OCI-LY7 (cell line): ENCODE measurements at regions not wholly inside any gene's neighbourhood (a gene's known extent, or its start where the extent isn't known, plus 50 kb on each side); places are given as distances from the start of the nearest gene placed in this dataset.

Source experiments
- BruUV-seq: library from RNA; stranded (reverse); fragments of 400-500 nt; replicated peaks from 2 replicates; lab custom pipeline; 2021; lab: Mats Ljungman, UMichigan
- CTCF ChIA-PET: fragments of 300-600 bp; sonication (Branson Sonifier 250); formaldehyde crosslinking; loops from one replicate; lab custom pipeline; 2022; ENCODE audit warnings: antibody characterized with exemption; ENCODE audit not compliant: unreplicated experiment; lab: Charles Lee
- POLR2A ChIA-PET: fragments of 300-600 bp; sonication (Branson Sonifier 250); formaldehyde crosslinking; loops from one replicate; lab custom pipeline; 2022; ENCODE audit warnings: antibody characterized with exemption; lab: Charles Lee
- DNase-seq: peaks from one replicate; pipeline ENCODE4 v3.0.0-alpha.2; 2015; ENCODE audit warnings: low spot score
- H2AFZ ChIP-seq: fragments of 200-600 bp; sonication (generic), shearing (Covaris generic); 2 replicates; pipeline ENCODE4 v1.6.1; 2014; ENCODE audit warnings: mild to moderate bottlenecking, antibody characterized with exemption, low read length, moderate library complexity
- H3K27ac ChIP-seq: fragments of 200-600 bp; sonication (generic); 2 replicates; pipeline ENCODE4 v1.5.1; 2014; ENCODE audit warnings: mixed run types, low read depth, mild to moderate bottlenecking, moderate library complexity, low read length, inconsistent platforms; ENCODE audit not compliant: poor library complexity, severe bottlenecking
- H3K36me3 ChIP-seq: fragments of 200-600 bp; sonication (generic); 2 replicates; pipeline ENCODE4 v1.6.1; 2014; ENCODE audit warnings: mild to moderate bottlenecking, antibody characterized with exemption, low read length, moderate library complexity, mixed read lengths; ENCODE audit not compliant: insufficient read depth
- H3K4me1 ChIP-seq: fragments of 200-600 bp; sonication (generic); 2 replicates; pipeline ENCODE4 v1.5.1; 2014; ENCODE audit warnings: mild to moderate bottlenecking, low read length; ENCODE audit not compliant: insufficient read depth, poor library complexity, severe bottlenecking
- H3K4me2 ChIP-seq: fragments of 200-600 bp; sonication (generic); 2 replicates; pipeline ENCODE4 v1.6.1; 2014; ENCODE audit warnings: mild to moderate bottlenecking, low read length
- H3K4me3 ChIP-seq: fragments of 200-600 bp; sonication (generic); 2 replicates; pipeline ENCODE4 v1.5.1; 2014; ENCODE audit warnings: mild to moderate bottlenecking, low read depth, low read length; ENCODE audit not compliant: poor library complexity, severe bottlenecking
- H3K79me2 ChIP-seq: fragments of 200-600 bp; sonication (generic); 2 replicates; pipeline ENCODE4 v1.6.1; 2016; ENCODE audit warnings: low read depth, mild to moderate bottlenecking, low read length, moderate library complexity, mixed read lengths; ENCODE audit not compliant: insufficient read depth
- H3K9me2 ChIP-seq: fragments of 200-600 bp; sonication (generic); 2 replicates; pipeline ENCODE4 v1.6.1; 2016; ENCODE audit warnings: mild to moderate bottlenecking, low read length, mixed read lengths; ENCODE audit not compliant: insufficient read depth
- H3K9me3 ChIP-seq: fragments of 200-600 bp; sonication (generic); 2 replicates; pipeline ENCODE4 v1.6.1; 2014; ENCODE audit warnings: mild to moderate bottlenecking, mixed run types, low read length, mixed read lengths
- H4K20me1 ChIP-seq: fragments of 200-600 bp; sonication (generic); 2 replicates; pipeline ENCODE4 v1.6.1; 2014; ENCODE audit warnings: mild to moderate bottlenecking, antibody characterized with exemption, low read length, moderate library complexity, mixed read lengths; ENCODE audit not compliant: insufficient read depth
- CTCF ChIP-seq: fragments of 200-600 bp; sonication (generic); conservative IDR thresholded peaks from 2 replicates; pipeline ENCODE4 v1.5.1; 2014; ENCODE audit warnings: mild to moderate bottlenecking, antibody characterized with exemption, low read length, moderate library complexity, mixed read lengths
- EZH2phosphoT487 ChIP-seq: fragments of 200-600 bp; sonication (generic); IDR thresholded peaks from 2 replicates; pipeline ENCODE4 v1.6.1; 2018; ENCODE audit warnings: low read depth, borderline replicate concordance, mild to moderate bottlenecking, mixed run types, antibody characterized with exemption, low read length, moderate library complexity, mixed read lengths
- intact Hi-C: fragments of 100-400 bp; cut with micrococcal nuclease; formaldehyde crosslinking; loops from one replicate; pipeline ENCODE4 v1.10.0; 2022; ENCODE audit not compliant: unreplicated experiment

GRCh38 chr12:131313635-131314034, 359.9 kb downstream of the ADGRD1 start:
- no peaks in the 10 kb centered on the region for H3K4me1 ChIP-seq
- no peaks in the 10 kb centered on the region for H4K20me1 ChIP-seq
- no peaks in the 10 kb centered on the region for H3K79me2 ChIP-seq
- no TSS peak for BruUV-seq
- H3K27ac ChIP-seq: no peak overlapping the region
- H2AFZ ChIP-seq: no peak overlapping the region
- no peaks in the 10 kb centered on the region for H3K36me3 ChIP-seq
- no peak for DNase-seq
- H3K9me3 ChIP-seq: 0 out of 2 replicates have a peak, but pooled peaks cover 5% of the 10 kb centered on the region
- TF ChIP-seq CTCF: no peak
- TF ChIP-seq EZH2phosphoT487: no peak
- H3K4me3 ChIP-seq: no peak overlapping the region
- no peaks in the 10 kb centered on the region for H3K9me2 ChIP-seq
- intact Hi-C loops: no loop called here
- ChIA-PET CTCF (no interaction called here), POLR2A (no interaction called here)
- H3K4me2 ChIP-seq: no peak overlapping the region

- Histone ChIP-seq H3K36me3 (no peaks in the 10 kb centered on the region), H3K27ac (no peak overlapping the region), H3K4me1 (no peaks in the 10 kb centered on the region), H3K9me3 (0 out of 2 replicates have a peak, but pooled peaks cover 6% of the 10 kb centered on the region), H3K4me3 (no peak overlapping the region), H4K20me1 (no peaks in the 10 kb centered on the region), H3K79me2 (no peaks in the 10 kb centered on the region), H3K4me2 (no peak overlapping the region), H3K9me2 (no peaks in the 10 kb centered on the region), H2AFZ (no peak overlapping the region)
- POLR2A ChIA-PET: no interaction called here
- intact Hi-C loops: no loop called here
- TF ChIP-seq CTCF (no peak), EZH2phosphoT487 (no peak)
- CTCF ChIA-PET: no interaction called here
- BruUV-seq: no TSS peak
- no peak for DNase-seq
Measured at GRCh38 chr12:131314524-131315090, 360.9 kb downstream of the ADGRD1 start.

DNA sequence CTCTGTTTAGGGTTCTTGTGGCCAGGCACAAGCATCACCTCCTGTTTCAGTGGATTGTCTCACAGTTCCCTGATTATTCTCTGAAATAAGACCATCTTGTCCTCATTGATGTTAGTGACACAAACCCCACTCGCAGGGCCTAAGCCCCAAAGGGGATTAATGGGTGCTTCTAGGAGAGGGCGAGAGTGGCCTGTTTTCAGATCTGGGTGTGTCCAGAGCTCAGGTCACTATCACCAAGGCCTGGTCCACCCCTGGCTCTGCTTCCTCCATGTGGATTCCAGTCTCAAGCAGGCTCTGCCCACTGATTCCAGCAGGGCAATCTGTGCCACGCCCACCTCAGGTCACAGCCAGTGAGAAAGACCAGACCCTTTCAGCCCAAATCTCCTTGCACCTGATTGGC, 361.9 kb downstream of the ADGRD1 start:
- POLR2A ChIA-PET: no interaction called here
- H3K9me3 ChIP-seq: peaks cover 15% of the 10 kb centered on the region; the same call in 1 of the 2 replicates
- no peak for DNase-seq
- no TSS peak for BruUV-seq
- H3K9me2 ChIP-seq: no peaks in the 10 kb centered on the region
- no peaks in the 10 kb centered on the region for H3K79me2 ChIP-seq
- H3K4me2 ChIP-seq: no peak overlapping the region
- TF ChIP-seq CTCF: no peak
- no peak for TF ChIP-seq EZH2phosphoT487
- H2AFZ ChIP-seq: no peak overlapping the region
- no peaks in the 10 kb centered on the region for H3K36me3 ChIP-seq
- H3K27ac ChIP-seq: no peak overlapping the region
- H3K4me3 ChIP-seq: no peak overlapping the region
- H3K4me1 ChIP-seq: no peaks in the 10 kb centered on the region
- H4K20me1 ChIP-seq: no peaks in the 10 kb centered on the region
- CTCF ChIA-PET: no interaction called here
- intact Hi-C loops: no loop called here
